HL-60 (cell line): ENCODE measurements at regions not wholly inside any gene's neighbourhood (a gene's known extent, or its start where the extent isn't known, plus 50 kb on each side); places are given as distances from the start of the nearest gene placed in this dataset.

ENCODE experiments used
- CTCF ChIP-seq: IDR thresholded peaks from one replicate; pipeline ENCODE4 v1.5.1; 2011; ENCODE audit warnings: low read length, control low read depth, inconsistent platforms; ENCODE audit not compliant: insufficient read depth
- POLR2AphosphoS5 ChIP-seq: IDR thresholded peaks from 2 replicates; pipeline ENCODE4 v1.6.1; 2012; ENCODE audit warnings: low read depth
- REST ChIP-seq: IDR thresholded peaks from 2 replicates; pipeline ENCODE4 v1.6.1; 2012; ENCODE audit warnings: low read depth; ENCODE audit not compliant: insufficient replicate concordance
- SPI1 ChIP-seq: IDR thresholded peaks from 2 replicates; pipeline ENCODE4 v1.6.1; 2012; ENCODE audit warnings: low read depth, mild to moderate bottlenecking, borderline replicate concordance

GRCh38 chr3:15903759-15904720 is 106.3 kb upstream of the ANKRD28 start:
- TF ChIP-seq CTCF (no peak), POLR2AphosphoS5 (no peak), REST (no peak), SPI1 (no peak)
